ENCODE measurements at regions not wholly inside any gene's neighbourhood (a gene's known extent, or its start where the extent isn't known, plus 50 kb on each side); places are given as distances from the start of the nearest gene placed in this dataset.

DNA sequence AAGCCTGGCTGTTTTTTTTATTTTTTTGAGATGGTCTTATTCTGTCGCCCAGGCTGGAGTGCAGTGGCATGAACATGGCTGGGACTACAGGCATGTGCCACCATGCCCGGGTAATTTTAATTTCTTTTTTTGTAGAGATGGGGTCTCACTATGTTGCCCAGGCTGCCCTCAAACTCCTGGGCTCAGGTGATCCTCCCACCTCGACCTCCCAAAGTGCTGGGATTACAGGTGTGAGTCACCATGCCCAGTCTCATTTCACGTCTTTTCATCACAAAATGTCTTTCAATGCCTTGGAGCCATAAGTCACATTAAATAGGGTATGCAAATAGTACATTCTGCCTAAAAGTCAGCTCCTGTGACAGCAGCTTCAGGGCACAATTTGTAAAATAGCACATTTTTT lies 52.8 kb downstream of the SOX2 start:
- DNase-seq, result no peak

DNA sequence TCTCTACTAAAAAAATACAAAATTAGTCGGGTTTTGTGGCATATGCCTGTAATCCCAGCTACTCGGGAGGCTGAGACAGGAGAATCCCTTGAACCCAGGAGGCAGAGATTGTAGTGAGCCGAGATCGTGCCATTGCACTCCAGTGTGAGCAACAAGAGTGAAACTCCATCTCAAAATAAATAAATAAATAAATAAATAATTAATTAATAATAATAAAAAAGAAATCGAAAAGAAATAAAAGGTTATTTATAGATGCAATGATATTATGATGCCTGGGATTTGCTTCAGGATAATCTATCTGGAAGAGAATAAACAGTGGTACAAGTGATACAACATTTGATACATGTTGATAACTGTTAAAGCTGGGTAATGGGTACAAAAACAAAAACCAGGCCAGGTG lies 58.6 kb downstream of the SOX2 start:
- no peak for DNase-seq

DNA sequence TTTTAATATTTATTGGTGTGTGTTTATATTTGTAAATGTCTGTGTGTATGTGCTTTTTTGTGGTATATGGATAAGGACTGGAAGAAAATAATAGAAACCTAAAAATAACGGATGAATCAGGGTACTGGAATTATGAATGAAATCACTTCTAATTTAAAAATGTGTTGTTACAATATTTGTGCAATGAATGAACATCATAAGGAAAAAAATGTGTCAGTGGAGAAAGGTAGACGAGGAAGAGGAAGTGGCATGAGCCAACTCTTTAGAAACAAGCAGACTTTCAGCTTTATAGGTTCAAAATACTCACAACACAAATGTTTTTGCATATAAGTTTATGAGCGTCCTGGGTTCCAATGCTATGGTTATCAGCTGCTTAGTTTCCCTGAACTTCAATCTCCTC lies 59.4 kb downstream of the SOX2 start:
- no peak for DNase-seq

DNA sequence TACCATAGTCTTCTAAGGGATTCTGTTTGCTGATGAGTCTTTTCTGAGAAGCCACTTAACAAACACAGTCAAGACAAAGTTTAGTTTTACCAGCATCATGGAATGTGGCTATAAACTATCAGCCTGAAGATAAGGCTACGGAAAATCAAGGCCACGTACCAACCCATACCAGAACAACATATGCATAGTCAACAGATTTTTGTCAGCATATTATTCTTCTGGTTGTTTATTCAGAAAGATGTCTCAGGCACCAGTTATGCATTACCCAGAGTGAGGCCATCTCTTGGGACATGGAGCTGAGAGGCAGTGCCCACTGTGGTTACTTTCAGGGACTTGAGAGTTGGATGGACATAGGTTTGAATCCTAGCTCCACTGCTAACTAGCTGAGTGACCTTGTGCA lies 60.4 kb downstream of the SOX2 start:
- DNase-seq, result no peak

DNA sequence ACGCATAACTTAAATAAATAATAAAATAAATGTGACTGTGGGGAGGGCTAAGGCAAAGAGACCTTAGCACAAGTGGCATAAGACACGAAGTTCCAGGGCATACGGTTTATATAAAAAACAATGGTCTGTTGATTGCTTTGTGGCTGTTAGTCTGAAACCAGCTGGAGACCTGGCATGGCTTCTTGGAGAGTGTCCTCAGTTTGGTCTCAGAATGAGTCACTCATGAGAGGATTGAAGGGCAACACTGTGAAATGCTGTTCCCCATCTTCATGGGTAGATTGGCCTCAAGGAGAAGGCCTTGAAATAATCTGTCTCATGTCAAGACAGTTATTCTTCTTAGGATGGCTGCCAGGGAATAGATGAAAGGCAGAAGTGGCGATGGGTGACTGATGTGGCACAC lies 62.2 kb downstream of the SOX2 start:
- no peak for DNase-seq

DNA sequence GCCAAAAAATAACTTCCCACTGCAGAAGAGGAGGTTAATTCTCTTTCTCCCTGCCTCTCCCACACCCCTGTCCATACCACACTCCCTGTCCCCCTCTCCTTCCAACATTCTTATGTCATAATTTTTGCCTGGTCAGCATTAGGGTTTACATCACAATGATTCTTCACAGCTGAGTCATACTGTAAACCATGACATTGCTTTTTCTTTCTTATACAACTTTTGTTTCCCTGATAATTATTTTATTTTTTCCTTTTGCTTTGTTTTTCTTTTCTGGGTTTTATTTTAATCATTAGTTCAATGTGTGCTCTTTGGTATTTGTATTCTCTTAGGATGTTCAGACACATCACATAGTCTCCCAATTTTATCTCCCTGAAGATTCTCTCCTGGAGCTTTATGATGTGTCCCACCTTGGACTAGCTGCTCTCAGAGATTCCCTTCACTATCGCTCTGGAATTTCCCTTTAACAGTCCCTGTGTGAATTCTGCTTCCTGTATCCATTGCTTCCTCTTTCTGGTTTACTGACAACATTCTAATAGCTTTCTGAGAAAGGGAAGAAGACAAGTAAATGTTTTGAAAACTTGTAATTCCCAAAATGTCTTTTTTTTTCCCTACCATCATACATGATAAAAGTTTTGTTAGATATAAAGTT lies 70.7 kb downstream of the SOX2 start:
- DNase-seq, result no peak

DNA sequence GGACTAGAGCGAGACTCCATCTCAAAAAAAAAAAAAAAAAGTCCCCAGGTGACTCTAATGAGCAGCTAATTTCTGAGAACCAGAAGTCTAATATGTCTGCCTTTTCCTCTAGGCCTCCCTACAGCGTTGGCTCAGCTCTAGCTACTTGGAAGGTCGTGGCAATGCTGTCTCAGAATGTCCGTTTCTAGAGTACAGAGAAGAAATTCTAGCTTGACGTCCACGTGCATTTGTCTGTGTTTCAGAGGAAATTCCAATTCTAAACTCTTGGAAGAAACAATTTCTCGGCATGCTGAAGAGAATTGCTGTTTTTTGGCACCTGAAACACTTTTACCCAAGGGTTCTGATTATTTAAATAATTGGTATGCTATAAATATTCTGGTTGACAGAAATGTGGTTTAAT lies 78.8 kb downstream of the SOX2 start:
- no peak for DNase-seq

DNA sequence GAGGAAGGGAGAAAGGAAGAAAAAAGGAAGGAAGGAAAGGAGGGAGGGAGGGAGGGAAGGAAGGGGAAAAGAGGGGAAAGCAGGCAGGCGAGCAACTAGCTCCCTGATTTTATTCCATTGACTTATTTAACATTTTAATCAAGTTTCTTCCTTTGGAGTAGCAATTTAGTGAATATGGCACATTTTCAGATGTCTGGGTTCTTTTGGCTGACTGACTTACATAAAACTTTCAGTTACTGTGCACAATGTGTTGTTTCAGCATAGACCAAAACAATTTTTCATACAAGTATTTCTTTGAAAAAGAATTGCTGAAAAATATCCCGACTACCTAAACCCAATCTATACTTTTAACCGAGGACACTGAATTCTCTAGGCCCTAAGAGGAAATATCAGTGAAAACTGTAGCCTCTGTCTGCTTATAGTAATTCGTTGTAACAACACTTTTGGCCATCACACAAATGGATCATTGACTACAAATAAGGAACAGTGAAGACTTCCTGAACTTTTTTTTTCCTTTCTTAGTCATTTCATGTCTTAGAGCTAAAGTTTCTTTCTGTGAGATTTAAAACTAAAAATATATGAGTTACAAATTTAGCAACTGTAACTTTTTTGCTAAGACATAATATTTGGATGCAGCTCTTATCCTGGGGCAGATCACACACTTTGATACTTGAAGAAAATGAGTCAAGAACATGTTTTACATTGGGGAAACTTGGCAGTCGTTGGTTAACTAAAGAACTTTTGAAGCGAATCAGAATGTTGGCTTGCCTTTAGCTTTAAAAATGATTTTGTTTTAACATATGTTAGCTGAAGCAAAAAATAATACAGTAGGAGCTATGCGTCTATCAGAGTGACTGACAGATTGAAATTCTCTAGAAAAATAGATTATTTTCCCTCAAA lies 79.6 kb downstream of the SOX2 start:
- DNase-seq, result no peak

DNA sequence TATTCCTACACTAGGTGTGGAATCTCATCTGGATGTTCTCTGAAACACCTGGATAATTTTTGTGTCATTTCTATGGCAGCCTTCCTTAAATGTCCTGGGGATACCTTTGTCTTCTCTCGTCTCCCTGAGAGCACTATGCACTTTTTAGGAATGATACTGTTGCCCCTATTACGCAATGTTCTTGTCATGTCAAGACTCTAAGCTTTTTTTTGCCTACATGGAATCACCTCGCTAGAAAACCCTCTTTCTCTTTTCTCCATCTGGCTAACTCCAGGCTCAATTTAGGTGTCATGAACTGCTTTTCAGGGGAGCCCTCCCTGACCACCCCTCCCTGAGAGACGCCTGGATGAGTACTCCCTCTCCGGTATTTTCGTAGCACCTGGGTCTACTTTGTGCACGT lies 81.3 kb downstream of the SOX2 start:
- no peak for DNase-seq

DNA sequence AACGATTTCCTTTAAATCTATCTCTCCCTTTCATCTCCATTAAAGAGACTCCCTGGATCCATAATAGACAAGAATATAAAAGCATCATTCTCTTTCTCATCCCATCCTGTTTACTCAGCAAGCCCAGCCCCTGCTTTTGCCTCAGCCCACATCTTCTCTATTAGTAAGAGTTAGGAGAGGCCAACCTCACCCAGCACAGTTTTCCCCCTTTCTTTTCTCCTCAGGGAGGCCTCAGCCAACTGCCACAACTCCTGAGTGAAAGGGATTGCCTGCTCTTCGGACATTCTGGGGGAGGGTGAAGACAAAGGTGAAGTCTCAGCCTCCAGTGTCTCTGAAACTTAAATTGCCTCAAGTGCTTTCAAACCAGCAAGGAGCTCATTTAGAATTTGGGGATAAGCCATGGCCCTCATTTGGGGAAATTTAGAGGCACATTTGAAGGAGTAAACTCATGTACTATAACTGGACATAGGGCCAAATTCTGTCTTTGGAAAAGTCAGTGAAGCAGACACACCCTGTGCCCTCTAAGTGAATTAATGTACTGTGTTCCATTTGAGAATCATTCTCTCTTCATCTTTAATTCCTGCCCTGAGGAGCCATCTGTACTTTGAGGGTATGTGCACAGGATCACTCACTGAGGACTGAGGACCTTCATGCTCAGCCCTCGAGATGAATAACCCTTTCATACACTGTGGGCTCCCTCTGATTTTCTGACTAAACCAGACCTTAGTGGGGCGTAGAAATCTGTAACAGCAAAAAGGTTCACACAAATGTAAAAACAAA lies 82.5 kb downstream of the SOX2 start:
- DNase-seq, result no peak

DNA sequence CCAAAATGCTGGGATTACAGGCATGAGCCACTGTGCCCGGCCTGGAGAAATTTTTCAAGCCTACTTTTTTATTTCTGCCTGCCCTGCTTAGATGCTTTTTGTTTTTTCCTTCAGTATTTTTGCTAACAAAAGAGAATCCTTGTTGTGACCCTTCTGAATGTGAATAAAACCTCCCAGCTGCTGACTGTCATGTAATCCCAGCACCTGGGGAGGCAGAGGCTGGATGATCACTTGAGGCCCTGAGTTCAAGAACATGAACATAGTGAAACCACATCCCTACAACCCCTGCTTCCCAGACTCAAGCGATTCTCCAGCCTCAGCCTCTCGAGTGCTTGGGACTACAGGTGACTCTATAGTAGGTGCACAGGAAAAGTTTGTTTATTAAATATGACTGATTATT lies 84.9 kb downstream of the SOX2 start:
- no peak for DNase-seq

DNA sequence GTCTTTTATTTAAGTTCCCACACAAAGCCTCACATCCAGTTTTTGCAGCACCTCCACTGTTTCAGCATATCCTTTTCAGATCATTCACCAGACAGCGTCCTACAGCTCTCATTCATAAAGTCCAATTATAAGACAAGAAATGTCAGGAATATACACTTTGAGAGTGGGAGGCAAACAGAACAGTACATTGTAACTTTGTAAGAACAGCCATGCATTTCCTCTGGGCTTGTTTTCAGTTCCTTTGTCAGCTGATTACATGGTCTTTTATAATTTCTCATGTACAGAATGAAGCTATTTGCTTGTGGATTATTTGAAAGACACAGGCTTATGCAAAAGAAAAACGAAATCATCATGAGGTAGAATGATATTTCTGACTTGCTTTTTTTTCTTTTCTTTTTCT lies 85.7 kb downstream of the SOX2 start:
- no peak for DNase-seq

DNA sequence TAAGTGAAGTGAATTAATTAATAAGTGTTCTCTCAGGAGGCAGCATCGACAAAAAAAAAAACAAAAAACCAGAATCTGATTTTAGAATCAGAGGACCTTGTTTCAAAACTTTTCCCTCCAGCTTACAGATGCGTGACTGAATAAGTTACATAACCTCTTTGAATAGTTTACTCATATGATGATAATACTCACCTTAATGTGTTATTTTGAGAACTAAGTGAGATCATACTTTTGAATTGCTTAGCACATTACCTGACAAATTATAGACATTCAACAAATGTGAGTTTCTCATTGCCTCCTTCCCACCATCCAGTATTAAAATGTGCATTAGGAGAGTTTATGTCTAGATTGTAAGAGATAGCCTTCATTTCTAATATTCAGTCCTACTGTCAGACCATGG lies 94.0 kb downstream of the SOX2 start:
- no peak for DNase-seq

DNA sequence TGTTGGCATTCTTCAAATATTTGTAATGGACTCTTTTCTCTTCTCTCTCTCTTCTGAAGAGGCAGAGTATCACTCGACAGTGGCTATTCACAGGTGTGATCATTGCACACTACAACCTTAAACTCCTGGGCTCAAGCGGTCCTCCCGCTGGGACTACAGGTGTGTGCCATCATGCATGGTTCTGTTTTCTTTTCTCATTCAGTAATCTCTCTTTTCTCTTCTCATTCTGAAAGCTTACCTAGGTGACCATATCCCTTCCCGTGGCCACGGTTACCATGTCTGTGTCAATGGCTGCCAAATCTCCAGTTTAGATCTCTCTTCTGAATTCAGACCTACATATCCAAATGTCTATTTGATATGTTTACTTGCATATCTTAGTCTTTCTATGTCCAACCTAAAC lies 96.3 kb downstream of the SOX2 start:
- no peak for DNase-seq

DNA sequence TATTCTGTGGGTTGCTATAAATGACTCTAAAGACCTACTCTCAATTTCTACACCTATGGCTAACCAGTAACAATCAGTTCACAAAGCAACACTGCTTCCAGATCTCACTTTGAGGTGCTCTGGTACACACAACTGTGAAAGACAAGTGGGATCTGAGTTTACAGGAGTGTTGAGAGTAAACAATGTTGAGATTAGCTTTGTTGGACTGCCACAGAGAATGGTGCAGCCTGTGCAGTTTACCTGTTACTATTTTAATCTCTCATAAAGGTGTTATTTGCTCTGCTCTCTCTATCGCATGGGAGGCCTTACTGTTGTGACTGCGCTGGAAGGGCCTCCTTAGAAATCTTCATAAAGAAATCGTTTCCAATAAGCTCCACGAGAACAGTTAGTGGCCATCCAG lies 112.0 kb downstream of the SOX2 start:
- no peak for DNase-seq

DNA sequence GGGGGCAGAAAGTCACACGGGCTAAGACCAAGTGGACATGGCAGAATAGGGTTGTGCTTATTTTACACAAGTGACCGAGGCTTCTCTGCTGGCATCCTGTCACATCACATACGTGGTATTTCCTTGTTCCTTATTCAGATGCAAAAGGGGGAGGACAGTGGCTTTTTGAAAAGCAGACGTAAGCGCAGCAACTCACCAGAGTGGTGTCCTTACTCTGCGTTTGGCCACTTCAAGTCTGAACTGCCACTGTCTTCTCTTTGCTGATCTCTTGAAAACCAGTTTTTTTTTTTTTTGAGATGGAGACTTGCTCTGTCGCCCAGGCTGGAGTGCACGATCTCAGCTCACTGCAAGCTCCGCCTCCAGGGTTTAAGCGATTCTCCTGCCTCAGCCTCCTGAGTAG lies 113.2 kb downstream of the SOX2 start:
- no peak for DNase-seq

DNA sequence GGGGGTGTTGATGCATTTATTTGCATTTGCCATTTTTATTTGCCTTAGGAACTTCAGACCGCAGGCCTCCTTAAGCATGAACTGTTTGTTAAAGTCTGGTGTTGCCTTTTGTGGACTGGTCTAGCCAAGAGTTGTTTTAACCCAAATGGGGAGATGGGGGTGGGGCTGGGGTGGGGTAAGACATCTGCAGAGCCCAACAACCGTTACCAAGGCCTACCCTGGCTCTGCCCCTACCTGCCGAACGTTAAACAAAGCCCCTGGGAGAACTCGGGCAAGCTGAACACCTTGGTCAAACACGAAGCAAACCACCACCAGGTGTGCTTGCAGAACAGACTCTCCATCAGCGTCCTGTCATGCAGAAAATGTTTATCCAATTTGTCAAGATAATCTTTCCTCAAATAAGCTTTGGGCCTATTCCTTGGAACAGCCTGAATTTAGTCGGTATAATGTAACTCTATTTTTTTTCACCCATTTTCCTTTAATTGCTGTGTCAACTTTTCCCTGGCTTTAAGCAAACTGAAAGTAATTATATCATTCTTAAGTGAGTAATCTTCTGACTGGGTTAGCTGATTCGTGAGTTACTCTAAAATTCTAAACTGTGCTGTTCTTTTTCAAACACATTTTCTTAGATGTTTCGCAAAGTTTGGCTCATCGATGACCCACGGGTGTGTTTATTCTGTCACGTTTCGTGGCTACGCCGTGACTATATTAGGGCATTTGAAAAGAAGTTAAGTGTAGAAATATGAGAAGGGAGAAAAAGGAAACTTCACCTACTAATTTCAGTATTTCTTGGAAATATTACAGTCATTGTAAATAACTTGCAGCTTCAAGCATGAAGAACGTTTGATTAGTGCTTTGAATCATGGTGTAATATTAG lies 127.6 kb downstream of the SOX2 start:
- DNase-seq, result no peak

DNA sequence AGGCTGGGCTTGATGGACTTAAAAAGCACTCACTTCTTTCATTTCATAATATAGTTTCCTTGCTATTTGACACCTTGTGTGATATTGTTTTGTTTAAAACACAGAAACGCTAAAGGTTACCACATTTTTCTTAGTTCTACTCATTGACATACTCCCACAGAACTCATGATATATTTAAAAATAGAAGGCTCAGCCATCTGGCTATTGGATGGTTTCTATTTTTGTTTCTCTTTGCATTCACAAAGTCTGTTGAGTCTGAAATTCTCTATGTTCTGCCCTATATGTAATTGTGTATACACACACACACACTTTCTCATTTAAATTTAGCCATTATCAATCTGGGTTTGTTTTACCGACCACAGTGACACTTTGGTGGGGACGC lies 128.2 kb downstream of the SOX2 start:
- DNase-seq, result no peak

DNA sequence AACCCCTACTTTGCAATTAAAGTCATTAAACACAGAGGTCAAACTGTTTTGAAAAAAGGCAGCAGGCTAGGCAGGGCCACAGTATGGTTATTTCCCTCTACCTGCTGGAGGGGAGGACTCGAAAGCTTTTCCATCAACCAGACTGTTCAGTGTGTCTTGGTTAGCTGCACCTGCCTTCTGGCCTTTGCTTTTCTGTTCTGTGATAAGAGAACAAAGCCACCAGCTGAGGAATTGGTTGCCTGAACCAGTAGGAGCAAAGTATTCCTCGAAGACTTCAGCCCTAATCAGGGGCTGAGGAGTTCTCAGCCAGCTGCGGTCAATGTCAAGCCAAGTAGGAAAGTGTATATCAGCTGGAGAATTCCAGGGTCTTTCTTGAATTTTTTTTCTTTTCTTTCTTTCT lies 132.5 kb downstream of the SOX2 start:
- DNase-seq, result no peak

DNA sequence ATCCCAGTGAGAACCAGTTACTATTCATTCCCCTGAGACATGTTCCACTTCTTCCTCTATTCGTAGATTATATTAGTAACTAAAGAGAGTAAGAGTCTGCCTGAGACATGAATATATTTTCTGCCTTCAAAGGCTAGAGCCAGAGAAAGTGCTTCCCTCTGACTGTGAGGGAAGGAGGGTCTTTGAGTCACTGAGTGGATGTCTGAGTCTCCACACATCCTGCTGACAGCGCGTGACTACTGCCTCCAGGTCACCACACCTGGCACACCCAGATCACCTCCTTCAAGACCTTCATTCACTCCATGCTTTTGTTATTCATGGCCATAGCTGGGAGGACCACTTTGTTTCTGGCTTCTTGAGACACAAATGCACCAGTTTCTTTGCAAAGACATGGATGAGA lies 135.6 kb downstream of the SOX2 start:
- DNase-seq, result no peak

DNA sequence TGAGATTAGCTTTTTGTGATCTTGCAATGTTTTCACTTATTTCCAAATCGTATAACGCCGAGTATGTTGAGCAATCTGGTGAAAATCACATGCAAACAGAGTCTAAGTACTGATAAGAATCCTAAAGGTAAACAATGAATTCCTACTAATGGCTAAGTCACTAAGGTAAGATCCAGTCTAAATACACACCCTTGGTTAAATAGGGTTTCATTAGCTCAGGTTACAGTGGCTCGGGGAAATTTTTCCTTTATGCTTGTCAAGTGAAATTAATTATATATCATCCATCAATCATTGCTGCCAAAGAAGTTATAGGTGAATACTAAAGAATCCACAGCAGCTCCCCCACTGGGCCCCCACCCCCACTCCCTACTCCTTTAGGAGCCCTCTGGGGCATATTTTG lies 139.3 kb downstream of the SOX2 start:
- DNase-seq, result no peak

DNA sequence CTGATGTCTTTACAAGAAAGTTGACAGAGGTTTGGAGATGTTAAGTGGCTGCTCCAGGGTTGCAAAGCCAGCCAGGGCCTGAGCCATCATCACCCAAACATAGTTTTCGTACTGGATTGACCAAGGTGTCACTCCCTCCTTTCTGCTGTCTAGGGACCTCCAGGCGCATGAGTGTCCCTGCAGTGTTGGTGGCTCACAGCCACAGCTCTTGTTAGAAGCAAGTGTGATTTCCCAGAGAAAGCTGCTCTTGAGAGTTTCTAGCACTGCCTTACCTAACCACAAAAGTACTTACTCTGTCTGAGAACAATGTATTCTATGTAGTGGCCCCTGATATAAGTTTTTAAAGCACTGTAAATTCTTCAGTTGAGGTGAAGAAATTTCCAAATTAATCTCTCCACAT lies 144.1 kb downstream of the SOX2 start:
- DNase-seq, result no peak

DNA sequence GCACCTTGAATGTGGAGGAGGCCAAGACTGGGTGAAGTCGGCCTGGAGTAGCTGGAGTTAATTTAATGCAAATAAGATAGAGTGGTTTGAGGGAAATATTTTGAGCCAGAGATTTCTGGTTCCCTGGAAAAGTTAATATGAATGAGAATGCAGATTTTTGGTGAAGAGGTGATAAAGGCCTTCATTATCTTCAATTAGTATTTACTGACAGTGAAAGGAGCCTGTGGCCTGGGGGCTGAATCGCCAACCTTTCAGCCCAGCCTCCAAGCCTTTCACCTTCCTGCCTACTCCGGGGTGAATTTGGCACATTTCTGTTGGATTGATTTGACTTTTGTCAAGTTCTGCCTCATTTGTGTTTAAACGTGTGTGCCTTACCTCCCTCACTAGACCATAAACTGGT lies 147.8 kb downstream of the SOX2 start:
- DNase-seq, result no peak
